Fibroblast of mammary gland (primary cell): ENCODE measurements at regions not wholly inside any gene's neighbourhood (a gene's known extent, or its start where the extent isn't known, plus 50 kb on each side); places are given as distances from the start of the nearest gene placed in this dataset.
A peak's percentile ranks its signal among the peaks of the same experiment; 100 is the strongest.

Source experiments
- DNase-seq: peaks from one replicate; pipeline ENCODE4 v3.0.0-alpha.2; 2010; ENCODE audit warnings: low read depth
- H3K4me3 ChIP-seq: 2 replicates; pipeline ENCODE4 v1.5.1; 2011; ENCODE audit warnings: low read depth, mild to moderate bottlenecking, low read length, moderate library complexity; ENCODE audit not compliant: control insufficient read depth
- TF ChIP-seq, protein P1 (sequence below): conservative IDR thresholded peaks from 2 replicates; pipeline ENCODE4 v1.5.1; 2011; ENCODE audit warnings: low read depth, low read length, inconsistent platforms; ENCODE audit not compliant: control insufficient read depth, insufficient read depth

DNA sequence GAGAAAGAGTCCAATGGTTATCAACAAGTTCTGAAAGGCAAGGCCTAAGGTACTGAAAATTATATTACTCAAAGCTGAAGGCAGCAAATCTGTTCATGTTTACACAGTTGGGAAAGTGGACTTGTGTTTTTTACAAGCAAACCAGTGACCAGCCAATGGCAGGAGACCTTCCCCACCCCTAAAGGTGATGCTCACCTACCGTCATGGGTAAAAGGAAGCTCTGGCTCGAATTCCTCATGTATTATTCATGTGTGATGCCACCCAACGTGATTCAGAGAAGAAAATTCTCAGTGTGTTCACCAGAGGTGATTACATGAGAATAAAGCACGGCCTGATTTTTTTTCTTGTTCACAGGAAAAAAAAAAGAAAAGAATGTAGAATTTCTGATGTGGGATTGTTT is 1161.2 kb upstream of the SEL1L start:
- DNase-seq: no peak
- H3K4me3 ChIP-seq: no peak overlapping the region
- TF ChIP-seq, protein P1, sequence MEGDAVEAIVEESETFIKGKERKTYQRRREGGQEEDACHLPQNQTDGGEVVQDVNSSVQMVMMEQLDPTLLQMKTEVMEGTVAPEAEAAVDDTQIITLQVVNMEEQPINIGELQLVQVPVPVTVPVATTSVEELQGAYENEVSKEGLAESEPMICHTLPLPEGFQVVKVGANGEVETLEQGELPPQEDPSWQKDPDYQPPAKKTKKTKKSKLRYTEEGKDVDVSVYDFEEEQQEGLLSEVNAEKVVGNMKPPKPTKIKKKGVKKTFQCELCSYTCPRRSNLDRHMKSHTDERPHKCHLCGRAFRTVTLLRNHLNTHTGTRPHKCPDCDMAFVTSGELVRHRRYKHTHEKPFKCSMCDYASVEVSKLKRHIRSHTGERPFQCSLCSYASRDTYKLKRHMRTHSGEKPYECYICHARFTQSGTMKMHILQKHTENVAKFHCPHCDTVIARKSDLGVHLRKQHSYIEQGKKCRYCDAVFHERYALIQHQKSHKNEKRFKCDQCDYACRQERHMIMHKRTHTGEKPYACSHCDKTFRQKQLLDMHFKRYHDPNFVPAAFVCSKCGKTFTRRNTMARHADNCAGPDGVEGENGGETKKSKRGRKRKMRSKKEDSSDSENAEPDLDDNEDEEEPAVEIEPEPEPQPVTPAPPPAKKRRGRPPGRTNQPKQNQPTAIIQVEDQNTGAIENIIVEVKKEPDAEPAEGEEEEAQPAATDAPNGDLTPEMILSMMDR: no peak

- no peak overlapping the region for H3K4me3 ChIP-seq
- DNase-seq: no peak
- TF ChIP-seq, protein P1: no peak
These were observed 1170.6 kb upstream of the SEL1L start for GRCh38 chr14:82704218-82704617.

DNA sequence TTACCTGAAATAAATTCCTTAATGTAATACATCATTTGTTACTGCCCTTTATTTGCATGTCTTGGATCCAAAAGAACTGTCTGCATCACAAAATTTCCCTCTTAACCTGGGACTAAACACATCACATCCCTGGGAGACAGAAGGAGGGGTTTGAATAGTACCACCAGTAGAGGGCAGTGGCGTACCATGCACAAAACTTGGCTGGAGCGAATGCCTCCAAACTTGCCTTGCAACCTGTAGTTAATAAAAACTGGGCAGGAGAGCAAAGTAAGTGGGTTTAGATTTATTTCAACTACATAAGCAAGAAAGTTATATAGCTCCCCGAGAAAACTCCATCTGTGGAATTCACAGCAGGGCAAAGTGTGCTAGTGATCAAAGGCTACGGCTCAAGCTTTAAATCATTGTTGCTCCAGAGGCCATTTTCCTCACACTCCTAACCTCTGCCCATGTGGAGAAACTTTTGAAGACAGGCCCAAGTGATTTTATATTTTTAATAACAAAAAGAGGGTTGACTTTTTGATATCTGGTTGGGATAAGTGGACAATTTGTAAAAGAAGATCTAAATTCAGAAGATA is 1176.7 kb upstream of the SEL1L start:
- no peak overlapping the region for H3K4me3 ChIP-seq
- DNase-seq: peak; percentile 74
- TF ChIP-seq, protein P1: peak; percentile 94

- no peak for DNase-seq
- TF ChIP-seq, protein P1: no peak
- no peak overlapping the region for H3K4me3 ChIP-seq
These were observed 1186.0 kb upstream of the SEL1L start for GRCh38 chr14:82719617-82720016.

GRCh38 chr14:82720431-82720830 is 1186.8 kb upstream of the SEL1L start:
- DNase-seq: no peak
- TF ChIP-seq, protein P1: no peak
- H3K4me3 ChIP-seq: no peak overlapping the region

DNA sequence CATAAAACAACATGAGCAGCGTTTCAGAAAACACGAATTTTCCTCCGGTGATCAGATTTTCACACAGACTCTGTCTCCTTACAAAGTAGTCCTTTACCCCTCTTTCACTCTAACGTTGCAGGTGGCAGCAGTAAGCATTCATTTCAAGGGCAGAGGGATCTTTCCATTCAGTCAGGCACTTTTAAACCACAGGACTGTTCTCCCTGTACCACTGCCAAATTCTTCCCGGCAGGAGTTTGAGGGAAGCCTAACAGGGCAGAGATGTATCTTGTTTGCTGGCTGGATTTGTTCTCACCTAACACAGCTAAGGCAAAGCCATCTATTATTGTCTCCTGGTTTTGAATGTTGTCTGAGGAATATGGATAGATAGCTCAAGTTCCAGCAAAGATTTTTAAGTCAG is 1187.3 kb upstream of the SEL1L start:
- TF ChIP-seq, protein P1: no peak
- no peak overlapping the region for H3K4me3 ChIP-seq
- DNase-seq: no peak

- TF ChIP-seq, protein P1: no peak
- no peak overlapping the region for H3K4me3 ChIP-seq
- peak; percentile 54 for DNase-seq
These were observed 1190.7 kb upstream of the SEL1L start for GRCh38 chr14:82724316-82724715.
